Activated CD8-positive, alpha-beta memory T cell treated with anti-CD3 and anti-CD28 coated beads for 48 hours (primary cell): ENCODE measurements at regions not wholly inside any gene's neighbourhood (a gene's known extent, or its start where the extent isn't known, plus 50 kb on each side); places are given as distances from the start of the nearest gene placed in this dataset.
"Not testable (repeated sequence)": the region's sequence is repeated elsewhere in the genome, so short reads cannot be mapped to it uniquely, and the experiment has no call there.

ENCODE experiments used
- DNase-seq, 3 experiments: peaks; one replicate each; pipeline ENCODE4 v3.0.0-alpha.2; 2020; ENCODE audit warnings: low read depth in 2 of 3, low spot score in 2 of 3

DNA sequence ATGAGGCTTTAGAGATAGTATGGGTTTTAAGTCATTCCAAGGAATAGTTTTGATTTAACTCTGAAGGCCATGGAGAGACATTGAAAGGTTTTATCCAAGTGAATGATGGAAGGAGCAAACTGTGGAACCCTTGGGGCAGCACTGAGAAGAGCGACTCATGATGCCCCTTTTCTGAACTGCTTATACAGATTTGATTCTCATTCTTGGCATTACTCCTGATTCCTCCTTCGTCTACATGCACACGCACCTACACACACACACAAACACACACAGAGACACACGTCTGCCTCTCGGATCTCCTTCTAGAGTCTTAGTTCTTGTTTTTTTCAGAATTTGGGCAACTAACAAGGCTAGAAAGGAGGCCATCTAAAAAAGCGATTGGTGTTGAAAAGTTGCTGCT is 94.1 kb upstream of the TPTE start:
- DNase-seq = not testable (repeated sequence)

DNA sequence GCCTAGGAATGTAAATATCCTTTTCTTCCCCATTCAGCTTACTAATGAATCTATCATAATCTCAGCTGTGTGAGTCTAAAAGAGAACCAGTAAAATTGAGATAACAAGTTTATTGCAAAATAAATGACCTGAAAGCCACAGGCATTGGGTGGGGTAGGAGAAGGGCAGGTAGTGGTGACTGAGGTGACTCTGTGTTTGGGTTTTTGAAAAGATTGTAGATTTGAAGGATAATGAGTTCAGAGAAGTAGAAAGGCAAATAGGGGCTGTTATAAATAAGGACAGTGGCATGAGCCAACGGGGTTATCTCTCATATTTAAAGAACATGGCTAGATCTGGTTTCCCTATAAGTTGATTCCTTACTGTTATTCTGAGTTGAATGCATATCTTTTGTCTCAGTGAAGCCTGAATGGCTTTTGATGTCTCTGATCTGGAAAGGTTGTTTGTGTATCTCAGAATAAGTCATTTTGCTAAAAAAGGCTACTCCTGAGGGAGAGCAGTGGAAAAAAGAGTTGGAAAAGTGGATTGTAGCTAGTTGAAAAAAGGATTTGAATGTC is 92.3 kb upstream of the TPTE start:
- DNase-seq = not testable (repeated sequence)

- no peak for DNase-seq
Measured at GRCh38 chr21:10430005-10430404, 91.4 kb upstream of the TPTE start.

DNA sequence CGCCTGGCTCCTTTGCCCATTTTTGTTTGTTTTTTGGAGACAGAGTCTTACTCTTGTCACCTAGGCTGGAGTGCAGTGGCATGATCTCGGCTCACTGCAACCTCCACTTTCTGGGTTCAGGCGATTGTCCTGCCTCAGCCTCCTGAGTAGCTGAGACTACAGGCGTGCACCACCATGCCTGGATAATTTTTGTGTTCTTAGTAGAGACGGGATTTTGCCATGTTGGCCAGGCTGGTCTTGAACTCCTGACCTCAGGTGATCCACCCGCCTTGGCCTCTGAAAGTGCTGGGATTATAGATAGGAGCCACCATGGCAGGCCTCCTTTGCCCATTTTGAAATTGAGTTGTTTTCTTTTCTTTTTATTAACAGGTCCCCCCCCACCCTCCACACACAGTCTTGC is 89.4 kb upstream of the TPTE start:
- DNase-seq = not testable (repeated sequence)

- not testable (repeated sequence) for DNase-seq
Measured at GRCh38 chr21:10432456-10432855, 88.9 kb upstream of the TPTE start.

- not testable (repeated sequence) for DNase-seq
Measured at GRCh38 chr21:10437977-10438376, 83.4 kb upstream of the TPTE start.

- DNase-seq = not testable (repeated sequence)
Measured at GRCh38 chr21:10440639-10441038, 80.7 kb upstream of the TPTE start.

GRCh38 chr21:10442018-10442417 is 79.4 kb upstream of the TPTE start:
- DNase-seq = not testable (repeated sequence)

DNA sequence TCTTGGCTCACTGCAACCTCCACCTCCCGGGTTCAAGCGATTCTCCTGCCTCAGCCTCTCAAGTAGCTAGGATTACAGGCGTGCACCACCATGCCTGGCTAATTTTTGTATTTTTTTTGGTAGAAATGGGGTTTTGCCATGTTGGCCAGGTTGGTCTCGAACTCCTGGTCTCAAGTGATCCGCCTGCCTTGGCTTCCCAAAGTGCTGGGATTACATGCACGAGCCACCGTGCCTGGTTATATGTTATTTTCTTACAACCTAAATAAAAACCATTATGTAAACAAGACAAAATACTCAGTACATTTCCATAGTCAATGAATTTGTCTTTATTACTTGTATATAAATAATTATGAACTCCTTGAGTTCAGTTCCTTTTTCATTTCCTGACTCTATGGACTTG is 75.7 kb upstream of the TPTE start:
- DNase-seq = not testable (repeated sequence)

DNA sequence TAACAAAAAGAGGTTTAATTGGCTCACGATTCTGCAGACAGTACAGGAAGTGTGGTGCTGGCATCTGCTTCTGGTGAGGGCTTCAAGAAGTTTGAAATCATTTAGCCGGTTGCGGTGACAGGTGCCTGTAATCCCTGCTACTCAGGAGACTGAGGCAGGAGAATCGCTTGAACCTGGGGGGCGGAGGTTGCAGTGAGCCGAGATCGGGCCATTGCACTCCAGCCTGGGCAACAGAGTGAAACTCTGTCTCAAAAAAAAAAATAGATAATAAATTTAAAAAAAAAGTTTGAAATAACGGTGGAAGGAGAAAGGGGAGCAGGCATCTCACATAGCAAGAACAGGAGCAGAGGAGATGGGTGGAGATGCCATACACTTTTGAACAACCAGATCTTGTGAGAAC is 71.9 kb upstream of the TPTE start:
- not testable (repeated sequence) for DNase-seq

GRCh38 chr21:10451274-10451673 is 70.1 kb upstream of the TPTE start:
- not testable (repeated sequence) for DNase-seq

DNA sequence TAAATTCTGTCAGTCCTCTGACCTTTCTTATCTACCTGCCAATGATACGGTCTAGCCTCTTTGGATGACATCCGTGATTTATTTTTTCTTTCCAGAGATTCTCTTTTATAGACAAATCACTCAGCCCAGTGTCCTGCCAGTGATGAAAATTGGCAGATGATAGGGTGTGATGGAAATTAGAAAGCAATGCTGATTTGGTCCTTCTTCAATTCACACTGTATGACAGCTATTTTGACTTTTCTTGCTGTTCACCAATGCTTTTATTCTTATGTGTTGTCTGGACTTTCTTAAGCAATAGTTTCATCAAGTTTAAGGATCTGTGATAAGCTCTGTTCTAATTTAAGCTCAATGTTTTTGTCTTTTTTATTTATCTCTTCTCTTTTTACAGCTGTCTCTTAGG is 63.6 kb upstream of the TPTE start:
- DNase-seq = not testable (repeated sequence)

- DNase-seq = not testable (repeated sequence)
Measured at GRCh38 chr21:10460957-10461356, 60.4 kb upstream of the TPTE start.

GRCh38 chr21:10461445-10461844 is 59.9 kb upstream of the TPTE start:
- not testable (repeated sequence) for DNase-seq

DNA sequence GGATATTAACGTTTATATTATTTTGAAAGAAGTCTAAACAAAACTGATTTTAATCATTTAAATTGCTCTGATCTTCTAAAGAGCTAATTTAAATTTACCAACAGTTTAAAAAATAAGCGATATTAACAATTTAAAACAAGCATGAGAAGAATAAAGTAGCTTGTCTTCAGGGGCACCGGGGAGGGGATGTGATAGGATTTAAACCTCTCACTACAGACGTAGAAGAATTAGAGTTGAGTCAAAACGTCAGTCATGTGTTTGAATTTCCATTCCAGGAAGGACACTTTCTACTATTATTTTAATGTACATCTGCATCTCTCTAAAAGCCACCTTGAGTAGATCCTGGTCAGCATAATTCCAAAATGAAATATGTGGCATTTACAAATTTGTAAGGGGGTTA is 58.2 kb upstream of the TPTE start:
- DNase-seq = no peak

GRCh38 chr21:10464975-10465374 is 56.4 kb upstream of the TPTE start:
- DNase-seq = no peak

- not testable (repeated sequence) for DNase-seq
Measured at GRCh38 chr21:10465524-10466110, 55.8 kb upstream of the TPTE start.

DNA sequence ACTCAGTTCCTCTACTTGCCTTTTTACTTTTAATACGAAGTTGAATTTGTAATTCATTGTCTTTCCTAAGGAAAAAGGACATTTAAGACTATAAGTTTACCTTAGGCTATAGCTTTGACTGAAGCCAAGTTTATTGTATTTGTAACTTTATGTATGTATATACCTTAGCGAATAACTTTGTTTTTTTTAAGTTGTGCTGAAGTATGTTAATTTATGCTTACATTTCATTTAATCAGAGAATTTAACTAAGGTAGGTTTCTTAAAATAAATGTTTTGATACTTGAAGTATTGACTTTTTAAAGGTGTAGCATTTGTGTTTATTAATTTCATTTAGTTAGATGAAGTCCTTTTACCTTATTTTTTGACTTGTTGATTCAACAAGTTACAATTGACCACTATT is 55.2 kb upstream of the TPTE start:
- no peak for DNase-seq
